ENCODE measurements at regions not wholly inside any gene's neighbourhood (a gene's known extent, or its start where the extent isn't known, plus 50 kb on each side); places are given as distances from the start of the nearest gene placed in this dataset.

DNA sequence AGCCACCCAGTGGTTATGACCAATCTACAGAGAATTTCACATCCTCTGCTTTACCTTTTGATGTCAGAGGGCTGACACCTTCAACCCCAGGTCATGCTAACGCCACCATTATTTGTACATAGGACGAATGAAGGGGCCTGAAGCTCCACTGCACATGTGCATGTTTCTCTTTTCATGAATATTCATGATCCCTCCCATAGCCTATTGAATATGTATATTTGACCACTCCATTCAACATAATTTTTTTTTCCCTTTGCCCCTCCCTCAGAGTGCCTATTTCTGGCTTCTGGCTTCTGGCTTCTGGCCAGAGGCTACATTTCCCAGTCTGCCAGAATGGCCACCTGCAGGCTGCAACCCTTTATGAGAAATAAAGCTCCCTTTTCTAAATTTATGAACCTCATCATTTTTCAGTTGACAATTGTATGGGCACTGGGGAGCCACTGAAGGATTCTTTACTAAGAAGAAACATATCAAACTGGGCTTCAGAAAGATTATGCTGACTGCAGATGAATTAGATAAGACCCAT, 406.7 kb downstream of the SIPA1L2 start:
- ChIA-PET CTCF (no interaction called here), POLR2A (ENCODE audit: low non-redundant PET) (no interaction called here)
- H3K27me3 ChIP-seq (replicated peaks; ENCODE audit: insufficient read depth, low read depth, low read length, poor library complexity): no peaks in the 10 kb centered on the region

DNA sequence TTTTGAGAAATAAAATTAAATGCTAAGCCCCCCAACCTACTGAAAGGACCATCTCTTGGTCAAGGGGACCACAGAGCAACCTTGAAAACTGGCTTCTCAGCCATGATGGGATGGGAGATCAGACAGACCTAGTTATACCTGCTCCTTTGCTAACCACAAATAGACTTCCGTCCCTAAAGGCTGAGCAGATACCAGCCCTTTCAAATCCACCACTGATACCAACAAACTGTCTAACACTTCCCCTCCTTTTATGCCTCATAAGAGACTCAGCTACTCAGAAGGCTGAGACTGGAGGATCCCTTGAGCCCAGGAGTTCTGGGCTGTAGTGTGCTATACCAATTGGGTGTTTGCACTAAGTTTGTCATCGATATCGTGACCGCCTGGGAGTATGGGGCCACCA, 407.3 kb downstream of the SIPA1L2 start:
- POLR2A ChIA-PET (ENCODE audit: low non-redundant PET): no interaction called here
- no TSS peak for BruUV-seq (replicated peaks)
- Histone ChIP-seq H3K4me1 (ENCODE audit: insufficient read depth, low read length, poor library complexity, severe bottlenecking) (peaks cover 20% of the 10 kb centered on the region), H3K27ac (ENCODE audit: low read depth, low read length, poor library complexity, severe bottlenecking) (no peak overlapping the region), H3K9me3 (ENCODE audit: low read depth, low read length, poor library complexity, severe bottlenecking) (no peaks in the 10 kb centered on the region), H3K4me3 (ENCODE audit: low read depth, low read length, poor library complexity, severe bottlenecking) (no peak overlapping the region), H3K36me3 (ENCODE audit: insufficient read depth, low read length, poor library complexity, severe bottlenecking) (no peaks in the 10 kb centered on the region), H3K27me3 (replicated peaks; ENCODE audit: insufficient read depth, low read depth, low read length, poor library complexity) (no peaks in the 10 kb centered on the region)
- intact Hi-C loops (cut with micrococcal nuclease; ENCODE audit: unreplicated experiment): no loop called here
- DNase-seq (ENCODE audit: low spot score): no peak
- CTCF ChIA-PET: no interaction called here
- TF ChIP-seq, protein P1, sequence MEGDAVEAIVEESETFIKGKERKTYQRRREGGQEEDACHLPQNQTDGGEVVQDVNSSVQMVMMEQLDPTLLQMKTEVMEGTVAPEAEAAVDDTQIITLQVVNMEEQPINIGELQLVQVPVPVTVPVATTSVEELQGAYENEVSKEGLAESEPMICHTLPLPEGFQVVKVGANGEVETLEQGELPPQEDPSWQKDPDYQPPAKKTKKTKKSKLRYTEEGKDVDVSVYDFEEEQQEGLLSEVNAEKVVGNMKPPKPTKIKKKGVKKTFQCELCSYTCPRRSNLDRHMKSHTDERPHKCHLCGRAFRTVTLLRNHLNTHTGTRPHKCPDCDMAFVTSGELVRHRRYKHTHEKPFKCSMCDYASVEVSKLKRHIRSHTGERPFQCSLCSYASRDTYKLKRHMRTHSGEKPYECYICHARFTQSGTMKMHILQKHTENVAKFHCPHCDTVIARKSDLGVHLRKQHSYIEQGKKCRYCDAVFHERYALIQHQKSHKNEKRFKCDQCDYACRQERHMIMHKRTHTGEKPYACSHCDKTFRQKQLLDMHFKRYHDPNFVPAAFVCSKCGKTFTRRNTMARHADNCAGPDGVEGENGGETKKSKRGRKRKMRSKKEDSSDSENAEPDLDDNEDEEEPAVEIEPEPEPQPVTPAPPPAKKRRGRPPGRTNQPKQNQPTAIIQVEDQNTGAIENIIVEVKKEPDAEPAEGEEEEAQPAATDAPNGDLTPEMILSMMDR (conservative IDR thresholded peaks at IDR 0.05; ENCODE audit: low read depth, low read length): no peak
- no peak for TF ChIP-seq EZH2 (IDR thresholded peaks at IDR 0.05; ENCODE audit: borderline replicate concordance, low read depth, low read length, poor library complexity, severe bottlenecking)

More for the DNA sequence above, 406.7 kb downstream of the SIPA1L2 start:
- no TSS peak for BruUV-seq (replicated peaks)
- H3K4me1 ChIP-seq (ENCODE audit: insufficient read depth, low read length, poor library complexity, severe bottlenecking): peaks cover 23% of the 10 kb centered on the region
- intact Hi-C loops (cut with micrococcal nuclease; ENCODE audit: unreplicated experiment): no loop called here
- TF ChIP-seq EZH2 (IDR thresholded peaks at IDR 0.05; ENCODE audit: borderline replicate concordance, low read depth, low read length, poor library complexity, severe bottlenecking): no peak
- TF ChIP-seq, protein P1 (conservative IDR thresholded peaks at IDR 0.05; ENCODE audit: low read depth, low read length): no peak
- no peaks in the 10 kb centered on the region for H3K36me3 ChIP-seq (ENCODE audit: insufficient read depth, low read length, poor library complexity, severe bottlenecking)
- H3K27ac ChIP-seq (ENCODE audit: low read depth, low read length, poor library complexity, severe bottlenecking): no peak overlapping the region
- no peaks in the 10 kb centered on the region for H3K9me3 ChIP-seq (ENCODE audit: low read depth, low read length, poor library complexity, severe bottlenecking)
- peak; percentile 6 for DNase-seq (ENCODE audit: low spot score)
- H3K4me3 ChIP-seq (ENCODE audit: low read depth, low read length, poor library complexity, severe bottlenecking): no peak overlapping the region

DNA sequence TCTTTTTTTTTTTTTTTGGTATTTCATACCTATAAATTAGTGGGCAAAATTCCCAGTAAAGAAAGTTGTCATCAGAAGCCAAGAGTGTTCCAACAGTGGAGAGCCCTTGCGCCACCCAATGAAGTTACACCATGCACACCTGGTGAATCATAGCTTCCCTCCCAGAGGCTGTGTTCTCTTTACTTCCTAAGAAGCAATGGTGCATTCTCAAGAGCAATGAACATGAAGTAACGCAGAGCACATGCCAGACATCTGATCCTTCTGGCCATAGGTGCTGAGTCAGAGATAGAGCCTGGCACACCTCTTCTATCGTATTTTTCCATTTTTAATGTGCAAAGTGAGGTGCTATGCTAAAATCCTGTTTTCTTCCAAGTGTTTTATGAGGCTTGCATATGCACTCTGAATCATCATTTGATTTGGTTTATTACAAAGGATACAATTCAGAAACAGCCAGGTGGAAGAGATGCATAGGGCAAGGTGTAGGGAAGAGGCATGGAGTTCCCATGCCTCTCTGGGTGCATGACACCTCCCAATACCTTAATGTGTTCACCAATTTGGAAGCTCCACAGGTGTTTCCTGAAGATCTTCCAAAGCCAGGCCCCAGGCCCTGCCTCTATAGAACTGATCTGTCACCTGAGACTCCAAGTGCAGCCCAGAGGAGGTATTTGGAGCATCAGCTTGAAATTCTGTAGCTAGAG, 408.0 kb downstream of the SIPA1L2 start:
- TF ChIP-seq EZH2 (IDR thresholded peaks at IDR 0.05; ENCODE audit: borderline replicate concordance, low read depth, low read length, poor library complexity, severe bottlenecking): no peak
- TF ChIP-seq, protein P1 (conservative IDR thresholded peaks at IDR 0.05; ENCODE audit: low read depth, low read length): no peak
- H3K4me1 ChIP-seq (ENCODE audit: insufficient read depth, low read length, poor library complexity, severe bottlenecking): peaks cover 14% of the 10 kb centered on the region
- no peaks in the 10 kb centered on the region for H3K36me3 ChIP-seq (ENCODE audit: insufficient read depth, low read length, poor library complexity, severe bottlenecking)
- intact Hi-C loops (cut with micrococcal nuclease; ENCODE audit: unreplicated experiment): no loop called here
- CTCF ChIA-PET: no interaction called here
- no peaks in the 10 kb centered on the region for H3K27me3 ChIP-seq (replicated peaks; ENCODE audit: insufficient read depth, low read depth, low read length, poor library complexity)
- H3K9me3 ChIP-seq (ENCODE audit: low read depth, low read length, poor library complexity, severe bottlenecking): no peaks in the 10 kb centered on the region
- H3K27ac ChIP-seq (ENCODE audit: low read depth, low read length, poor library complexity, severe bottlenecking): no peak overlapping the region
- POLR2A ChIA-PET (ENCODE audit: low non-redundant PET): no interaction called here
- no peak for DNase-seq (ENCODE audit: low spot score)
- no peak overlapping the region for H3K4me3 ChIP-seq (ENCODE audit: low read depth, low read length, poor library complexity, severe bottlenecking)
- no TSS peak for BruUV-seq (replicated peaks)
